GM19043 (cell line): ENCODE measurements at regions not wholly inside any gene's neighbourhood (a gene's known extent, or its start where the extent isn't known, plus 50 kb on each side); places are given as distances from the start of the nearest gene placed in this dataset.

Experiments used
- ATAC-seq: cut with Tn5 transposase; IDR thresholded peaks from one replicate; pipeline ENCODE4 v1.9.1; 2021; ENCODE audit warnings: low read depth; ENCODE audit not compliant: unreplicated experiment

DNA sequence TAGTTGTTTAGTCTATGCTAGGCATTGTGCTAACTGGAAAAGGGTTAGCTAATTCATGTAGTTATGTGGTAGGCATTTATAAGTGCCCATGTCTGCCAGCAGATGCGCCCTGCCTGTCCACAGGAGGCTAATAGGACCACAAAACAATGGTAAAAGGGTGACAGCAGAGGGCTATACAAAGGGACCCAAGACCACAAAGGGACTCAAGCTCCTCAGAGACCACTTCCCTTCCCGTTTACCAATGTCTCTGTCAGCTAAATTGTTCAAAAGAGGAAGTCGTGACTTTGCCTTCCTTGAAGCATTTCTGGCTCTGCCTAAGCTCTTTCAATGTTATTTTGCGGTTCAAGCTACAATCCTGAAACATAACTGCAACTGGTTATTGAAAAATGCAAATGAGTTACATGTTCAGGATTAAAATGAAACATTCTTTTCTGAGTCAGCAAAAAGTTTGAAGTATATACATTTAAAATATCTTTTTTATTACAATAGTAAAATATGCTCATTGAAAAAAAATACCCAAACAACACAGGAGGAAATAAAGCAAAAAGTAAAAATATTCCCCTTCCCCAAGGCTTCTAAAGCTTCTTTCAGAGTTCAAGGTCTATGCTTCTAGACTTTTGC, 149.2 kb downstream of the MAF start:
- ATAC-seq, result peak; percentile 74

DNA sequence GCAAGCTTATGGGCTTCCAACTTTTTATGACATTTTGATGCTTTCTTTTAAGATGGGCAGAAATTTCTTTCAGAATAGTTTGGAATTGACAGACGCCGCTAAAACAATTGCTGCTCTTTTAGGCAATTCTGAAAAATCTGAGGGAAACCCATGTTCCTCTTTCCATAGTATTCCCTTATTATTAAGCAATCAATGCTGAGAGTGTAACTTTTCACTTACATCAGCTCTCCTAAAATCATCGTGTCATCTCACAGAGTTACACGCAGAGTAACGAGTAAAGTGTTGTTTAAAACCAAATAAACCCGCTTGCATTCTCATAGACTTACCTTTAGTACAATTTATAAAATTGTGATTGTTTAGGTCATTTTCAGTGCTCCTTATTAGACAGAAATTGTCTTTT, 150.6 kb downstream of the MAF start:
- no peak for ATAC-seq

DNA sequence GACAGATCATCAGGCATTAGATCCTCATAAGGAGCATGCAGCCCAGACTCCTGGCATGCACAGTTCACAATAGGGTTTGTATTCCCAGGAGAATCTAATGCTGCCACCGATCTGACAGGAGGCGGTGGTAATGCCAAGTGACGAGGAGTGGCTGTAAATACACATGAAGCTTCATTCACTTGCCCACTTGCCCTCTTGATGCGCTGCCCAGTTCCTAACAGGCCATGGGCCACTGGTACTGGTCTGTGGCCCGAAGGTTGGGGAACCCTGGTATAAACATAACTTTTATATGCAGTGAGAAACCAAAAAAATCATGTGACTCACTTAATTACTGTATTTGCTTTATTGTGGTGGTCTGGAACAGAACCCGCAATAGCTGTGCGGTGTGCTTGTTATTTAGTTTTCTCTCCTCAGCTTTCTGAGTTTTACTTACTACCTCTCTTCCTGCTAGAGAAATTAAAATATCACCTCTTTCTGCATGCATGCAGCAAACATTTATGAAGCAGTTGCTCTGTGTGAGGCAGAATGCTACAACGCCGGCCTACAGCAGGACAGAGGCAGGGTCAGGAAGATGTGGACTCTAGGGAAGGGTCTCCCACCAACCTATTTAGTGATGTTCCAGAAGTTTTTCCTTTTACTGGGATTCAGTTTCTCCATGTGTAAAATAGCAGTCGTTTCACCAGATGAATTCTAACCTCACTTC, 151.3 kb downstream of the MAF start:
- no peak for ATAC-seq

DNA sequence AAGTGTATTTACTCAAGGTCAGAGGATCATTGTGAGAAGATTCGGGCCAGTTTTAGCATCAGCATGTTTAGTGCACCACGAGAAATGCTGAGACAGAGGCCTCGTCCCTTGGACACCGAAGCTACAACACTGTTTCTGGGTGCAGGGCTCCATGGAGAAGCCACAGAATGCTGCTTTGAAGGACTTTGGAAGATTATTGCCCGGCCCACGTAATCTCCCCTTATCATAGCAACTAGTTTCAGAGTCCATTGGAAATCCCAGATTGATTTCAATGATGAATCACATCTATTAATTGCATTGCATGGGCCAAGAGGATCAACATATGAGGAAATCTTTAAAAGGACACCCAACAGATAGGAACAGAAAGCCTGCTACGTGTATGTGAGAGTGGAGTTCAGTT, 156.0 kb downstream of the MAF start:
- no peak for ATAC-seq

DNA sequence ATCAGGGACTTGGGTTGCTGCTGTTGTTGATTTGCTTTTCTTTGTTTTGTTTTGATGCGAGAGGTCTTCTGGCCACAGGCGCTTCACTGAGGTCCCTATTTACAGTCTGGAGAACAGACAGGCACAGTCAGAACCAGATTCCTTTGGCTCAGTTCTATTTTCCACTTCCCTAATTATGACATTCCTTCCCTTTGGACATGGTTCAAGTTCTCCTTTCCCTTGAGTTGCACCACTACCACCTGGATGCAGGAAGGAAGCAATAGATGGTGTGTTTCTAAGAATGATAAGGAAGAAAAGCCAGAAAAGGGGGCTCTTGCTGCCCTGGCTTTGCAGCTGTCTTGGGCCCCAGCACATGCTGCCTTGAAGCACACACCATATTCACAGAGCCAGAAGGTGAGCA, 160.6 kb downstream of the MAF start:
- no peak for ATAC-seq

DNA sequence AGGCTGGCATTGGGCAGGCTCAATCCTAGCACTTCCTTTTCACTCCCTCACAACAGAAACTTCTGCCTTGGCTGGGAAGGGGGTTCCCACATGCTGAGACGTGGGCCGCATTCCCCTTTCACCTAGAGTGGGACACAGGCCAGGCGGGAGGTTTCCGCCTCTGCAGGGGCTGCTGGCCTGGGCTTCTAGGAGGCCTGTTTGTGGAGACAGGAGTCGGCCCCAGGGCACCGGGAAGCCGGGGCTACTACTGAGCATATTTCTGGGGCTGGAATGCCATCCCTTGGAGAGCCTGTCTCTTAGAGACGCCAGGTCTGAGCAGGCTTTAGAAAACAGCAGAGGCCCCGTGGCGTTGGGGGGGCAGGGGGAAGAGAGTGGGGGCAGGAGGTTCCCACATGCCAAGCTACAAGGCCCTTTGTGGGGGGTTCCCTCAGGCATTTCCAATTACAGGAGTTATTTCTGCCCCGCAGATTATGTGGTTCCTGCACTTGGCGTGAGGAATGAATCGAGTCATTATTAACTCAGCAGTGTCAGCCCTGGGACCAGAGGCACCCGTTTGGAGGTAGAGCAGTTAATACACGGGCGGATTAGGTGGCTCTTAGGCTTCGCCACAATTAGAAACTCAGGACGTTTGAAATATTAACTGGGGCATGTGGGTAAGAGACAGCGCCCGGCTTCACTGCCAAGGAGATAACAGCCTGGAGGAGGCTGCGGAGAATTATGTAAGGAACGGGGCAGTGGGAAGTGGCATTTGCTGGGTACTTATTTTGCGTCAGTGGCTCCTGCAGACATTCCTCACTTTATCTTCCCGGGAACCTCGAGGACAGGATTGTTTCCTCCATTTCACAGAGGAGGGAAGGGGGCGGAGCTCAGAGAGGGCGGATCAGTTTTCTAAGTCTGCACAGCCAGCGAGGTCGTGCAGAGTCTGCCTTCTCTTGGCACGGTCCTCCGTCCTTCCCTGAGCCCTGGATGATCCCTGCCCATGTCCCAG, 162.5 kb downstream of the MAF start:
- ATAC-seq, result no peak

DNA sequence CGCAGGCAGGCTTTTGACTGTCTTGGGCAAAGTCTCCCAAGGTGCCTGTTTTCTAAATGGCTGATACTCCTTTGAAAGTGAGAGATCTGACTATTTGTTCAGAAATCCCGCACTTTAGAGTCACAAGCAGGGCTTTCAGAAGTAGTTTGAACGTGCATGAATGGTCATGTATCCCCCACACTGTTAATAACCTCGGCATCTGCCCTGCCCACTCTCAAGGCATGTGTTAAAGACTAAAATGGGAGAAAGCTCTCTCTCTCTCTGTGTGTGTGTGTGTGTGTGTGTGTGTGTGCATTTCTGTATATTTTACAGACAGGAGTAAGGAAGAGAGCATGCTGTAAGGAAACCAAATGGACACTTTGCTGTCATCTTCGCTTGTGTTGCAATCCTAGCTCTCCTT, 163.7 kb downstream of the MAF start:
- no peak for ATAC-seq

DNA sequence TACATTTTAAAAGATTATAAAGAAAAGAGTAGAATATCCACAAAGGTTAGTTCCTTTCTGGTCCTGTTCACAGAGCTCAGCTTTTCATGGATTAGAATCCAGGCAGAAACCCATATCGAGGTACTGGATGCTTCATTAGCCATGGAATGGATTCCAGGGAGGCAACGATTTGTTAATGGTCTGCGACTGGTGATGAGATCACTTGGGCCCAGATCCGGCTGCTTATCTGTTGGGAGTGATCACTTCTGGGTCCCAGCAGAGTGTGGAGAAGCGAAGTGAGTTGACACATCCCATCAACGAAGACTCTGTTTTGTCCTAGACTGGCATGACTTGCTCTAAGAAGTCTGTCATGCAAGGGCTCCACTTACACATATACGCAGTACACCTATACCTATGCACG, 165.8 kb downstream of the MAF start:
- ATAC-seq, result no peak

DNA sequence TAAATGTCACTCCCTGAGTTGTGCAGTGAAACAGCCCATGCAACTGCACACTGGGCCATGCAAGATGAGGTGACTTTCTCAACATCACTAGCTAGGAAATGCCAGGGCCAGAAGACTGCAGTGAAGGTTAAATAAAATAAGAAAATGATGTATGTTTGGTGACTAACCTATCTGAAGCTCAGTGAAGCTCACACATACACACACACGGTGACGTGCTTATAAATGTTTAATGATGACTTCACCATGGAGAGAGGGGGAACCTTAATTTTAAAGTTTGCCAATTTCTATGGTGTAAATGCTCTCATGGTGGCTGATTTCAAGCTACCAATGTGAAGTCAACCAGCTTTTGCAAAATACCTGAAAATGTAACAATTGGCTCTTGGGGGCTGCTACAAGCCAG, 166.4 kb downstream of the MAF start:
- no peak for ATAC-seq

DNA sequence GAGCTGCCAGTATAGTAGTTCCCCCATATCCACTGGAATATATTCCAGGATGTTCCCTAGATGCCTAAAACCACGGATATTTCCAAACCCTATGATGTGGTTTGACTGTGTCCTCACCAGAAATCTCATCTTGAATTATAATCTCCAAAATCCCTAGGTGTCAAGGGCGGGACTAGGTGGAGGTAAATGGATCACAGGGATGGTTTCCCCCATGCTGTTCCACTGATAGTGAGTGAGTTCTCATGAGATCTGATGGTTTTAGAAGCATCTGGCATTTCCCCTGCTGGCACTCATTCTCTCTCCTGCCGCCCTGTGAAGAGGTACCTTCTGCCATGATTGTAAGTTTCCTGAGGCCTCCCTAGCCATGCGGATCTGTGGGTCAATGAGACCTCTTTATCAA, 168.6 kb downstream of the MAF start:
- no peak for ATAC-seq

DNA sequence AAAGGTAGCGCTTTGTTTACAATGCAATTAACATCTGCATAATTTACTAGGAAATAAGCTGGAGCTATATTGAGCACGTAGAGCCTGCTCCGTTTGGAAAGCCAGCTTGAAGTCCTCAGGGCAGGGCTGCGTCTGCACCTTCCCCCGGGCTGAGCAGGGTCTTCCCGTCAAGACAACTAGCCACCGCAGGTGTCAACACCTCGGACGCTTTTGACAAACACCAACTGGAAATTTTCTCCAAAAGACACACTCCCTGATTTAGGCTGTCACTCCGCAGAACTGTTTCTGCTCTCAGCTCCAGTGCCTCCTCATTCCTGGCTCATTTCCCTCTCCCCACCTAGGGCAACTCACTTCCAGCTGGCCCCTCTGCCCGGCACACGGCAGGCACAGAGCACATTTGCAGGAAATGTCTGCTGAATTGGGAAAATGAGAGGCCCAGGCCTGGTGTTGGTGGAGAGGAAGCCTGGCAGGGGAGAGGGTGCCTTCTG, 170.3 kb downstream of the MAF start:
- ATAC-seq, result no peak

DNA sequence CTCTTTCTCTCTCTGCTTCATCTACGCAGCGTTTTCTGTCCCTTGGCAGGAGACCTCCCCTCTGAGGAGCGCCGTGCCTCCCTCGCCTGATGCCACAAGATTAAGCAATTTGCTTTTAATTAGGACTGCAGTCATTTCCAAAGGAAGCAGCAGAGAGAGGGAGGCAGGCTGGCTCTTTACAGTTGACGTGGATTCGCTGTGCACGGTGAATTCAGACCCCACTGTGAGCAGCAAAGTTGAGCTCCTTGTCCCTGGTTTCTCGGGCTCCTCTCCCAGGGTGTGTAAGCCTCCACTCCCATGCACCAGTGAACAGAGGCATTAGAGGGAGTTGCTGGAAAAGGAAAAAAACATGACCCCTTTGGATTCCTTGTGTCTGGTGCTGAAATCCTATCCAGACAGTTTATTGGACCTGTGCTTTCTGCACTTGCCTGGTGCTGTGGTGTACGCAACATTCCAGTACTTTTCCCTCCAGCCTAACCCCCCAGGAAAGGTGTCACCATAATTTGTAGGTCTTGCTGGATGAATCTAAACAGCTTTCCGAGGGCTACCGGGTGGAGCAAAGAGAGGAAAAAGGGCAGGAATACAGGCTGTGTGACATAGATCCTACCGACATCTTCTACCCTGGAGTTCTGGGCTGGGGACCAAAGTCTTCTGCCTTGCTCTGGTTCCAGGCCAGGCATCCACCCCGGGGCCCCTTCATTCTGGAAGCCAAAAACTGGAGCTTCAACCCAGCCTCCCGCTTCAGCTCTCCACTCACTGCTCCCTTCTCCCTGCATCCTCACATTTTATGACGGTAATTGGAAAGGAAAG, 171.0 kb downstream of the MAF start:
- ATAC-seq, result no peak

DNA sequence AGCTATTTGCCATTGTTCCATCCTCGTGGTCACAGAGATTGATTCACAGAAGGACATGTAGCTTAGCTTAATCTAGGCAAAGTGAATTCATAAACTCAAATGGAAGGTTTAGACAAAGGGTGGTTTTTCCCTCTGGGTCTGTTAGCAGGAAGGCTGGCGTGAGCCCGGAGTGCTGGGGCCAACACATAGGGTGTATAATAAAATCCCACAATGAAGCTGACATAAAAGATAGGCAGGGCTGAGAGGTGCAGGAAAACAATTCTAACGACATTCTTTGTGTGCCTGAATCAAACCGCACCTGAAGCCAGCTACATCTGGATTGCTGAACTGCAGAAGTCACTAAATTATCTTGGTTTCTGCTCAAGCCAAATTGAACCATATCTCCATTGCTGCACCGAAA, 173.9 kb downstream of the MAF start:
- no peak for ATAC-seq

DNA sequence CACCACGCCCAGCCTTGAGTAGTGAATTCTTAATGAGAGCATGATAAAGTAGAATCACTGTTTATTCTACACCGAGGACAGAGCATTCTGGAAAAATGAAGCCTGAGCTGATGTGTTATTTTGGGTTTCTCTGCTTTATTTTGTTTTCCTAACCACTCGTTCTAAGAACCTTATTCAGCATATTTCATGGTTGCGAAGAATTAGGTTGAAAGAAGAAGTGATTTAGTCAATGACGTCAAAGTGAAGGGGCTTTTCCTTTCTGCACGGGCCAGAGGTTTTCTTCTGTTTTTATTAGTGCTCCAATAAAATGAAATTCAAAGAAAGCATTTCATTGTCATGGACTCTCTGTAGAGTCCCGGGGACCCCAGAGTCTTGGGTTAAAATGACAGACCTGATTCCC, 178.5 kb downstream of the MAF start:
- no peak for ATAC-seq

DNA sequence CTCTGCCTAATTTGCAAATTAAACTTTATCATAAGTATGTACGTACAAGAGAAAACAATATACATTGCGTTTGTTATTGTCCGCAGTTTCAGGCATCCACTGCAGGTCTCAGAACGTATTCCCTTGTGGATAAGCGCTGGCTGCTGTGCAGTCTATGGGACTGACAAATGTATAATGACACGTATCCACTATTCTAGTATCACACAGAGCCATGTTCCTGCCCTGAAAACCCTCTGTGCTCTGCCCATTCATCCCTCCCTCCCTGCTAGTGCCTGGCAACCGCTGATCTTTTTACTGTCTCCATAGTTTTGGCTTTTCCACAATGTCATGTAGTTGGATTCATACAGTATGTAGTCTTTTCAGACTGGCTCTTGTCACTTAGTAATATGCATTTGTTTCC, 179.4 kb downstream of the MAF start:
- no peak for ATAC-seq

DNA sequence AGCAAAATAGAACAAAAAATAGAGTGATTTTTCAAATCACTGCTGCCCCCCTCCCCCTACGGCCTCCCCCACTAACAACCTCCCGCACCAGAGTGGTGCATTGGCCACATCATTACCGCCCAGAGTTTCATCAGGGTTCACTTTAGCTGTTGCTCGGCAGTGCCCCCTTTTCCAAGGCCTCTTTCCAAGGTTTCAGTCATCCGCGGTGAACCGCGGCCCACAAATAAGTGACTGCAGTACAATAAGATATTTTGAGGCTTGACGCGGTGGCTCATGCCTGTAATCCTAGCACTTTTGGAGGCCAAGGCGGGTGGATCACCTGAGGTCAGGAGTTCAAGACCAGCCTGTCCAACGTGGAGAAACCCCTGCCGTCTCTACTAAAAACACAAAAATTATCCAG, 180.0 kb downstream of the MAF start:
- ATAC-seq, result no peak

DNA sequence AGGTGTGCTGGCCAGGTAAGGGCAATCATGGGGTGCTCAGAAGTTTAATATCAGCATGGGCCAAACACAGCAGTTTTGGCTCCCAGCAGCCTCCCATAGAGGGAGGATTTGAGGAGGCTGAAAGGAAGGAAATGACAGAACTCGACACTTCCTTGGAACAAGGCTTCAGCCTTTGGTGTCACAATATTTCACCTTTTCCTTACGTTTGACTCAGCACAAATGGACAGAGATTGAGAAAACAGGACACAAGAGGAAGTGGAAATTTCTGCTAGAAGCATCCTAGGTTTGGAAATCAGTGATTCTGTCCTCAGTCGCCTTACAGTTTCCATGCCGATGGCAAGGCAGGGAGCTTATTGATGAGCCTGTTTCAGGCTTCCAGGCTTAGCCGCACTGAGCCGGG, 181.4 kb downstream of the MAF start:
- no peak for ATAC-seq

DNA sequence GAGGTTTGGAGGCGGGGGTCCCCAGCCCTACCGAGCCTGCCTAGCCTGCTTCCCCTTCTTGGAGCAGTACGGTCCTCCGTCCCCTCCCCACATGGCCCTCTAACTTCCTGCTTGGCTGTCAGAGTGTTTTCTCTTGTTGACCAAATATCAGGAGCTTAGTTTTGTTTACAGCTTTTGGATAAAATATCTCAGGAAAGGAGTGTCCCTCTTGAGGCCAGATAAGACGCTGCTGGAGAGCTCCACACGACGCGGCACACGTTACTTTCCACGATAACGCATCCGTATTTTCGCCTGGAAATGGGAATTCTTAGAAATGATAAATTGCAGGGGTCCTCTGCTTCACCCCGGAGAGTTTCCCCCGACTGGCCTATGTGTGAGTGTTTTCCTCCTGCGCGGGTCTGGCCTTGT, 182.9 kb downstream of the MAF start:
- ATAC-seq, result no peak

DNA sequence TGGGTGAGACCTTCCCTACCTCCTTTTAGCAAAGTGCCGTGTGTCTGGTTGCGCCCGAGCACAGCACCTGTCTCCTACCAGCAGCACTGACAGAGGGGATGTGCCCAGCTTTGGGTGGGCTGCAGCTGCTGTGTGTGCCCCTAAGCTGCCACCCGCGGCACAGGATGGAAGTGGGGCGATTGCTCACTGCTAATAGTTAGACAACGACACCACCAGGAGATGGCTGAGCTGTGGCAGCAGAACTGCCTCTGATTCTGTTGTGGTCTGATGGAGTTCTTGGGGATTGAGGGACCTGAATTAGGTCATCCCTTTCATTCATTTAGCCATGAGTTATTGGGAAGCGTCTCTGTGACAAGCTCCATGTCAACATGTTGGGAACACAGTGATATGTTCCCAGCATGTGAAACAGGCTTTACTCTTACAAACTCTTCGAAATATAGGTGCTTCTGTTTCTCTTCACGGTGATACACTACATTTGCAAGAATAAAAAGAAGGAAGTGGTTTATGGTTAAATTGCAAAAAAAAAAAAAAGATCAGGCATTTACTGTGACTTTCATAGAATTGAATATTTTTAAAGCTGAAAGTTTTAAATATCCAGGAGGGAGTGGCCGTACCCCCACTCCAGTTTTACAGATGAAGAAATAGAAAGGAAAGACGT, 184.4 kb downstream of the MAF start:
- ATAC-seq, result no peak

DNA sequence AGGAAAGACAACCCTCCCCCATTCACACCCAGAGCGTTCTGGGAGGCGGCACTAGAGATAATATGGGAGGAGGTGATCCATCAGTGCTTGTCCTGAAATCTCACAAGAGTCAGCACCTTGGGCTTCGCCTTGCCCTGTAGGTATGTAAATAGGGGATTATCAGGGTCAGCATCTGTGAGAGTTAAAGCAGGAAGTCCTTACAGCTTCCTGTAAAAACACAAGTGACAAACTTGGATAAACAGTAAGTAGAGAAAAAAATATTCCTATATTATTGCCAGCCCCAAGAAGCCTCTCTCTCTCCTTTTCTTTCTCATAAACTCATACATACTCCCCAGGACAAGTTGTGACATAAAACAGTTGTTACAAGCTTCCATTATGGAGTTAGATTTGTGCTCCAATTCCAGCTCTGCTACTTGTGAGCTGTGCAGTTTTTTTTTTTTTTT, 187.7 kb downstream of the MAF start:
- no peak for ATAC-seq
